RWPE1 (cell line): ENCODE measurements at regions not wholly inside any gene's neighbourhood (a gene's known extent, or its start where the extent isn't known, plus 50 kb on each side); places are given as distances from the start of the nearest gene placed in this dataset.
"Not testable (repeated sequence)": the region's sequence is repeated elsewhere in the genome, so short reads cannot be mapped to it uniquely, and the experiment has no call there.

Experiments
- CTCF ChIA-PET: fragments of 350-600 bp; sonication (Branson Sonifier 250); formaldehyde crosslinking; extraction: SDS; loops from one replicate; lab custom pipeline; 2021; lab: Yijun Ruan, JAX
- POLR2A ChIA-PET: fragments of 400-600 bp; formaldehyde crosslinking; extraction: SDS; loops from one replicate; lab custom pipeline; 2020; ENCODE audit warnings: antibody characterized with exemption; ENCODE audit not compliant: low non-redundant PET; lab: Yijun Ruan, JAX
- DNase-seq: peaks from one replicate; pipeline ENCODE4 v3.0.0; 2012; ENCODE audit warnings: low spot score
- H3K27ac ChIP-seq: fragments of 450-650 bp; 2 replicates; pipeline ENCODE4 v1.5.1; 2017
- CTCF ChIP-seq: fragments of 450-650 bp; conservative IDR thresholded peaks from 2 replicates; pipeline ENCODE4 v1.5.1; 2017; ENCODE audit warnings: low read depth, mild to moderate bottlenecking

GRCh38 chrX:28180096-28180495 is 198.8 kb upstream of the DCAF8L1 start:
- ChIA-PET CTCF (no interaction called here), POLR2A (no interaction called here)
- no peak for DNase-seq

GRCh38 chrX:28178206-28178605 is 197.0 kb upstream of the DCAF8L1 start:
- no peak for TF ChIP-seq CTCF
- no peak for DNase-seq
- H3K27ac ChIP-seq: no peak overlapping the region
- ChIA-PET CTCF (no interaction called here), POLR2A (no interaction called here)

More at GRCh38 chrX:28180096-28180495, 198.8 kb upstream of the DCAF8L1 start:
- no peak overlapping the region for H3K27ac ChIP-seq
- no peak for TF ChIP-seq CTCF

- no peak overlapping the region for H3K27ac ChIP-seq
- no peak; the same call in 1 of the 2 replicates for TF ChIP-seq CTCF
- CTCF ChIA-PET: interaction anchor here (0.6 to 0.9 kb wide), 2 partner anchors 44 to 49 kb away, joined by 3 to 6 read pairs; no protein-coding TSS in a partner anchor
- peak; percentile 0 for DNase-seq
- POLR2A ChIA-PET: no interaction called here
These were observed 196.0 kb upstream of the DCAF8L1 start for GRCh38 chrX:28177202-28177601.

GRCh38 chrX:28170713-28171112 is 189.5 kb upstream of the DCAF8L1 start:
- no peak overlapping the region for H3K27ac ChIP-seq
- no peak for TF ChIP-seq CTCF
- ChIA-PET CTCF (no interaction called here), POLR2A (no interaction called here)
- no peak for DNase-seq

- DNase-seq: no peak
- no peak overlapping the region for H3K27ac ChIP-seq
- CTCF ChIA-PET: no interaction called here
- TF ChIP-seq CTCF: no peak
- POLR2A ChIA-PET: no interaction called here
These were observed 176.9 kb upstream of the DCAF8L1 start for GRCh38 chrX:28158019-28158777.

- H3K27ac ChIP-seq, CTCF ChIA-PET, DNase-seq, POLR2A ChIA-PET: not testable (repeated sequence)
These were observed 171.0 kb upstream of the DCAF8L1 start for GRCh38 chrX:28152263-28152662.

GRCh38 chrX:28135378-28136047 is 154.3 kb upstream of the DCAF8L1 start:
- no peak overlapping the region for H3K27ac ChIP-seq
- ChIA-PET CTCF (interaction anchor here (0.6 kb wide), 1 partner anchor 18 kb away, joined by 4 read pairs; no protein-coding TSS in a partner anchor), POLR2A (no interaction called here)
- TF ChIP-seq CTCF: no peak
- DNase-seq: no peak
